ENCODE measurements at regions not wholly inside any gene's neighbourhood (a gene's known extent, or its start where the extent isn't known, plus 50 kb on each side); places are given as distances from the start of the nearest gene placed in this dataset.
"Not testable (repeated sequence)": the region's sequence is repeated elsewhere in the genome, so short reads cannot be mapped to it uniquely, and the experiment has no call there.

GRCh38 chr2:84126530-84126929, 332.6 kb downstream of the SUCLG1 start:
- no peak for TF ChIP-seq CTCF (conservative IDR thresholded peaks at IDR 0.05)
- no peaks in the 10 kb centered on the region for H3K4me1 Mint-ChIP-seq (ENCODE audit: unreplicated experiment)
- DNase-seq (ENCODE audit: extremely low spot score, unreplicated experiment) = no peak
- no peaks in the 10 kb centered on the region for H3K9me3 Mint-ChIP-seq
- H3K27me3 Mint-ChIP-seq = no peaks in the 10 kb centered on the region
- no peak overlapping the region for H3K27ac Mint-ChIP-seq
- no peaks in the 10 kb centered on the region for H3K36me3 Mint-ChIP-seq
- H3K4me3 Mint-ChIP-seq = no peak overlapping the region

GRCh38 chr2:84126084-84126483, 333.0 kb downstream of the SUCLG1 start:
- Mint-ChIP-seq H3K36me3 (no peaks in the 10 kb centered on the region), H3K27me3 (no peaks in the 10 kb centered on the region), H3K27ac (no peak overlapping the region), H3K9me3 (no peaks in the 10 kb centered on the region), H3K4me3 (no peak overlapping the region), H3K4me1 (ENCODE audit: unreplicated experiment) (no peaks in the 10 kb centered on the region)
- no peak for TF ChIP-seq CTCF (conservative IDR thresholded peaks at IDR 0.05)
- DNase-seq (ENCODE audit: extremely low spot score, unreplicated experiment) = no peak

- no peak for DNase-seq (ENCODE audit: extremely low spot score, unreplicated experiment)
- Mint-ChIP-seq H3K27ac (no peak overlapping the region), H3K36me3 (no peaks in the 10 kb centered on the region), H3K27me3 (no peaks in the 10 kb centered on the region), H3K4me1 (ENCODE audit: unreplicated experiment) (no peaks in the 10 kb centered on the region), H3K4me3 (no peak overlapping the region), H3K9me3 (no peaks in the 10 kb centered on the region)
- TF ChIP-seq CTCF (conservative IDR thresholded peaks at IDR 0.05) = no peak
Measured at GRCh38 chr2:84116143-84116542, 342.9 kb downstream of the SUCLG1 start.

GRCh38 chr2:84115173-84115857, 343.8 kb downstream of the SUCLG1 start:
- Mint-ChIP-seq H3K4me3 (no peak overlapping the region), H3K9me3 (no peaks in the 10 kb centered on the region), H3K36me3 (no peaks in the 10 kb centered on the region), H3K27me3 (no peaks in the 10 kb centered on the region), H3K4me1 (ENCODE audit: unreplicated experiment) (no peaks in the 10 kb centered on the region), H3K27ac (no peak overlapping the region)
- no peak for DNase-seq (ENCODE audit: extremely low spot score, unreplicated experiment)
- TF ChIP-seq CTCF (conservative IDR thresholded peaks at IDR 0.05) = no peak

- not testable (repeated sequence) for H3K27me3 Mint-ChIP-seq; DNase-seq (ENCODE audit: extremely low spot score, unreplicated experiment); H3K27ac Mint-ChIP-seq; H3K36me3 Mint-ChIP-seq; H3K4me3 Mint-ChIP-seq; H3K4me1 Mint-ChIP-seq (ENCODE audit: unreplicated experiment)
- peaks cover 14% of the 10 kb centered on the region for H3K9me3 Mint-ChIP-seq
Measured at GRCh38 chr2:84103816-84104527, 355.1 kb downstream of the SUCLG1 start.

GRCh38 chr2:84102274-84102673, 356.8 kb downstream of the SUCLG1 start:
- Mint-ChIP-seq H3K9me3 (peaks cover 14% of the 10 kb centered on the region), H3K36me3 (no peaks in the 10 kb centered on the region), H3K4me3 (no peak overlapping the region), H3K4me1 (ENCODE audit: unreplicated experiment) (no peaks in the 10 kb centered on the region), H3K27me3 (no peaks in the 10 kb centered on the region), H3K27ac (no peak overlapping the region)
- no peak for TF ChIP-seq CTCF (conservative IDR thresholded peaks at IDR 0.05)
- DNase-seq (ENCODE audit: extremely low spot score, unreplicated experiment) = no peak
